Prostate gland (tissue), 2 donors: ENCODE measurements at regions not wholly inside any gene's neighbourhood (a gene's known extent, or its start where the extent isn't known, plus 50 kb on each side); places are given as distances from the start of the nearest gene placed in this dataset.

Experiments used
- POLR2A ChIP-seq: fragments of 450-650 bp; IDR thresholded peaks from one replicate; pipeline ENCODE4 v1.6.1; 2016; ENCODE audit warnings: antibody characterized with exemption, mild to moderate bottlenecking
- TF ChIP-seq, protein P1 (sequence below), 4 experiments: fragments of 200-600 bp in 2 of 4; fragments of 450-650 bp in 2 of 4; sonication (generic) in 2 of 4; IDR thresholded peaks; 1 replicate in 3 of 4; 2 replicates in 1 of 4; pipeline ENCODE4 v1.5.1; 2016 to 2019; ENCODE audit warnings: antibody characterized with exemption in 4 of 4, mild to moderate bottlenecking in 2 of 4, moderate library complexity in 2 of 4

DNA sequence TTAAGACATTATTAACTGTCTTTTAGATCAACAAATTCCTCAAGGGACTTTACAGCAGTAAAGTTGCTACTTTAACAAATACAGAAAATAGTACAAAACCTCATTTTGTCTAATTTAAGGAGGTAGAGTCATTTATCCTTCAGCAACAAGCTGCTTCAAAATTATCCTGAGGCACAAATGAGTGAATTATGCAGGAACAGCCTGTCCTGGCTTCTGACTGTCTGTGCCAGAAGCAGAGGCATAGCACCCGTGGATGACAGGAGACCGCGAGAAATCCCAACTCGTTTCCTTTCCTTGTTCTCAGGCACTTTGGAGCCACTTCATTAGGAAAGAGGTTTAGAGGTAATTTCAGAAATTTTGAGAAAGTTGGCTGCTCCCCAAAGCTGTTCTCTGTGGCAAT is 549.2 kb upstream of the BTBD3 start:
- TF ChIP-seq, protein P1, sequence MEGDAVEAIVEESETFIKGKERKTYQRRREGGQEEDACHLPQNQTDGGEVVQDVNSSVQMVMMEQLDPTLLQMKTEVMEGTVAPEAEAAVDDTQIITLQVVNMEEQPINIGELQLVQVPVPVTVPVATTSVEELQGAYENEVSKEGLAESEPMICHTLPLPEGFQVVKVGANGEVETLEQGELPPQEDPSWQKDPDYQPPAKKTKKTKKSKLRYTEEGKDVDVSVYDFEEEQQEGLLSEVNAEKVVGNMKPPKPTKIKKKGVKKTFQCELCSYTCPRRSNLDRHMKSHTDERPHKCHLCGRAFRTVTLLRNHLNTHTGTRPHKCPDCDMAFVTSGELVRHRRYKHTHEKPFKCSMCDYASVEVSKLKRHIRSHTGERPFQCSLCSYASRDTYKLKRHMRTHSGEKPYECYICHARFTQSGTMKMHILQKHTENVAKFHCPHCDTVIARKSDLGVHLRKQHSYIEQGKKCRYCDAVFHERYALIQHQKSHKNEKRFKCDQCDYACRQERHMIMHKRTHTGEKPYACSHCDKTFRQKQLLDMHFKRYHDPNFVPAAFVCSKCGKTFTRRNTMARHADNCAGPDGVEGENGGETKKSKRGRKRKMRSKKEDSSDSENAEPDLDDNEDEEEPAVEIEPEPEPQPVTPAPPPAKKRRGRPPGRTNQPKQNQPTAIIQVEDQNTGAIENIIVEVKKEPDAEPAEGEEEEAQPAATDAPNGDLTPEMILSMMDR (IDR thresholded peaks at IDR 0.05), result no peak
- no peak for TF ChIP-seq POLR2A
